ENCODE measurements at regions not wholly inside any gene's neighbourhood (a gene's known extent, or its start where the extent isn't known, plus 50 kb on each side); places are given as distances from the start of the nearest gene placed in this dataset.

DNA sequence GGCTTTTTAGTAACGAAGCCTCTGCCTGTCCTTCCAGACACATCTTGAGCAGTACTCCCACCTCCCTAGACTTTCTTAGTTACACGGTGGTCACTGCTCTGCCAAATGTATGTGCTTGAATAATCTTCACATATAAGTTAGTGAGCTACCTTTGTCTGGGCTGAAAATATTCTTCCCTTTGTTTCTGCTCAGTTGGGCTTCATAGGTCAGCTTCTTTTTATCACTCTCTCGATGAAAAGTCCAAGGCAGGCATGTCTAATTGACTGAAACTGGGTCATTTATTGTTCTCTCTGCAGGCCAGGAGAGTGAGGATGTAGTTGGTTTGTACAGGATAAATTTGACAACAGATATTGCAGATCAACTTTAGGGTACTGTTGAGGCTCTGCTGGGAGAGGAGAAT, 636.7 kb upstream of the IGFBP3 start:
- DNase-seq (no peak), ATAC-seq (ENCODE audit: low read depth) (no peak)
- intact Hi-C loops (cut with micrococcal nuclease) (no loop called here), in situ Hi-C loops (cut with MboI; ENCODE audit: low sequenced_read_pairs) (no loop called here), dilution Hi-C loops (cut with HindIII; ENCODE audit: low sequenced_read_pairs, unreplicated experiment) (no loop called here)
- H3K27me3 ChIP-seq (ENCODE audit: control insufficient read depth, insufficient read depth, low read length) = no peaks in the 10 kb centered on the region
- H4K5ac ChIP-seq (ENCODE audit: low read depth, low read length) = peak overlapping the region; percentile 64; the same call in 1 of the 2 replicates
- no peak overlapping the region for H3K23ac ChIP-seq (ENCODE audit: low read depth, low read length)
- peak overlapping the region; percentile 74; the same call in 1 of the 2 replicates for H3K4ac ChIP-seq (ENCODE audit: low read depth, low read length)
- peak overlapping the region; percentile 27 for H2BK20ac ChIP-seq (ENCODE audit: low read depth, low read length)
- H2BK15ac ChIP-seq (ENCODE audit: low read depth, low read length) = peak overlapping the region; percentile 21; the same call in 2 of the 3 replicates
- no peaks in the 10 kb centered on the region for H3K79me1 ChIP-seq (ENCODE audit: low read depth in 1 of 2, low read length in 2 of 2)
- peak overlapping the region; percentile 15 for H3K14ac ChIP-seq (replicated peaks; ENCODE audit: low read depth, low read length)
- peaks cover 8% of the 10 kb centered on the region for H3K4me1 ChIP-seq (ENCODE audit: control insufficient read depth, insufficient read depth, low read length)
- H4K91ac ChIP-seq (ENCODE audit: insufficient read depth, low read depth, low read length) = peak overlapping the region; percentile 50
- no peak for TF ChIP-seq CHD1 (IDR thresholded peaks at IDR 0.05; ENCODE audit: low read depth, low read length)
- no peak for TF ChIP-seq BHLHE40 (IDR thresholded peaks at IDR 0.05; ENCODE audit: low read depth, low read length)
- no peak for TF ChIP-seq FOS (IDR thresholded peaks at IDR 0.05; ENCODE audit: low read depth, low read length)
- no peak for TF ChIP-seq MAZ (IDR thresholded peaks at IDR 0.05; ENCODE audit: borderline replicate concordance, low read depth, low read length)
- TF ChIP-seq SMC3 (IDR thresholded peaks at IDR 0.05; ENCODE audit: low read depth, low read length) = no peak
- no peak for TF ChIP-seq POLR2A (IDR thresholded peaks at IDR 0.05; ENCODE audit: low read depth, low read length)
- TF ChIP-seq, protein P1, sequence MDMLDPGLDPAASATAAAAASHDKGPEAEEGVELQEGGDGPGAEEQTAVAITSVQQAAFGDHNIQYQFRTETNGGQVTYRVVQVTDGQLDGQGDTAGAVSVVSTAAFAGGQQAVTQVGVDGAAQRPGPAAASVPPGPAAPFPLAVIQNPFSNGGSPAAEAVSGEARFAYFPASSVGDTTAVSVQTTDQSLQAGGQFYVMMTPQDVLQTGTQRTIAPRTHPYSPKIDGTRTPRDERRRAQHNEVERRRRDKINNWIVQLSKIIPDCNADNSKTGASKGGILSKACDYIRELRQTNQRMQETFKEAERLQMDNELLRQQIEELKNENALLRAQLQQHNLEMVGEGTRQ (IDR thresholded peaks at IDR 0.05; ENCODE audit: low read depth, low read length) = no peak
- TF ChIP-seq, protein P2, sequence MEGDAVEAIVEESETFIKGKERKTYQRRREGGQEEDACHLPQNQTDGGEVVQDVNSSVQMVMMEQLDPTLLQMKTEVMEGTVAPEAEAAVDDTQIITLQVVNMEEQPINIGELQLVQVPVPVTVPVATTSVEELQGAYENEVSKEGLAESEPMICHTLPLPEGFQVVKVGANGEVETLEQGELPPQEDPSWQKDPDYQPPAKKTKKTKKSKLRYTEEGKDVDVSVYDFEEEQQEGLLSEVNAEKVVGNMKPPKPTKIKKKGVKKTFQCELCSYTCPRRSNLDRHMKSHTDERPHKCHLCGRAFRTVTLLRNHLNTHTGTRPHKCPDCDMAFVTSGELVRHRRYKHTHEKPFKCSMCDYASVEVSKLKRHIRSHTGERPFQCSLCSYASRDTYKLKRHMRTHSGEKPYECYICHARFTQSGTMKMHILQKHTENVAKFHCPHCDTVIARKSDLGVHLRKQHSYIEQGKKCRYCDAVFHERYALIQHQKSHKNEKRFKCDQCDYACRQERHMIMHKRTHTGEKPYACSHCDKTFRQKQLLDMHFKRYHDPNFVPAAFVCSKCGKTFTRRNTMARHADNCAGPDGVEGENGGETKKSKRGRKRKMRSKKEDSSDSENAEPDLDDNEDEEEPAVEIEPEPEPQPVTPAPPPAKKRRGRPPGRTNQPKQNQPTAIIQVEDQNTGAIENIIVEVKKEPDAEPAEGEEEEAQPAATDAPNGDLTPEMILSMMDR (conservative IDR thresholded peaks at IDR 0.05; ENCODE audit: low read depth, low read length) = no peak
- TF ChIP-seq MAFK (IDR thresholded peaks at IDR 0.05; ENCODE audit: low read depth, low read length) = no peak
- TF ChIP-seq NFE2L2 (IDR thresholded peaks at IDR 0.05; ENCODE audit: low read depth, low read length) = no peak
- no peak for TF ChIP-seq CEBPB (IDR thresholded peaks at IDR 0.05; ENCODE audit: low read depth, low read length)
- peak overlapping the region; percentile 77 for H2BK5ac ChIP-seq (ENCODE audit: low read depth, low read length, poor library complexity, severe bottlenecking)
- no TSS peak for BruUV-seq (replicated peaks)
- peak overlapping the region in 1 of 2 experiments; percentile 48; a peak in 1 of 4 replicates for H4K8ac ChIP-seq (ENCODE audit: low read depth in 2 of 2, low read length in 2 of 2)
- H3K18ac ChIP-seq (ENCODE audit: low read depth, low read length) = peak overlapping the region; percentile 86; the same call in 1 of the 2 replicates
- POLR2A ChIA-PET (ENCODE audit: unreplicated experiment) = interaction anchor here (0.5 kb wide), 1 partner anchor 38 kb away, joined by 8 read pairs; no protein-coding TSS in a partner anchor
- 20% methylated on average over 1 of the region's 3 CpGs; no CpG with 5 or more reads in 1 of the 2 experiments for WGBS, 2 experiments (ENCODE audit: extremely low coverage in 2 of 2, insufficient read length in 1 of 2)
- H3K9me1 ChIP-seq (ENCODE audit: insufficient read depth, low read length) = peaks cover 7% of the 10 kb centered on the region; the same call in 1 of the 2 replicates
- no peaks in the 10 kb centered on the region for H3K9me3 ChIP-seq (ENCODE audit: control insufficient read depth, insufficient read depth, low read length)
- H2AFZ ChIP-seq (replicated peaks; ENCODE audit: low read length, poor library complexity) = no peak overlapping the region
- no peak overlapping the region for H3K56ac ChIP-seq (ENCODE audit: extremely low read depth, insufficient read depth, low read length)
- H3K4me2 ChIP-seq (ENCODE audit: low read depth, low read length) = no peak overlapping the region
- CTCF ChIA-PET = no interaction called here
- peak overlapping the region; percentile 72; the same call in 1 of the 2 replicates for H2AK5ac ChIP-seq (ENCODE audit: low read depth, low read length)
- no peak overlapping the region for H3K9ac ChIP-seq (ENCODE audit: low read depth, low read length)
- H3K4me3 ChIP-seq (ENCODE audit: insufficient read depth, low read depth, low read length) = no peak overlapping the region
- H2AK9ac ChIP-seq (replicated peaks; ENCODE audit: low read depth, low read length, poor library complexity) = no peak overlapping the region
- peak overlapping the region; percentile 23; the same call in 1 of the 2 replicates for H2BK120ac ChIP-seq (ENCODE audit: low read depth, low read length)
- no peaks in the 10 kb centered on the region for H4K20me1 ChIP-seq (ENCODE audit: insufficient read depth, low read length)
- H3K36me3 ChIP-seq (ENCODE audit: control insufficient read depth, insufficient read depth, low read length) = no peaks in the 10 kb centered on the region
- no peak overlapping the region for H3K27ac ChIP-seq (ENCODE audit: insufficient read depth, low read length)

Measured in IMR-90 (cell line).